ENCODE measurements at regions not wholly inside any gene's neighbourhood (a gene's known extent, or its start where the extent isn't known, plus 50 kb on each side); places are given as distances from the start of the nearest gene placed in this dataset.

- Histone ChIP-seq H3K27me3 (ENCODE audit: control insufficient read depth, insufficient read depth, low read length) (no peaks in the 10 kb centered on the region), H3K36me3 (replicated peaks; ENCODE audit: control insufficient read depth, insufficient read depth, low read length) (no peaks in the 10 kb centered on the region), H3K4me3 (ENCODE audit: insufficient read depth, low read depth, low read length) (no peak overlapping the region)
- no peak for DNase-seq
Observed at GRCh38 chr22:48838846-48839730, 988.6 kb downstream of the BRD1 start.

- no peak for DNase-seq
- Histone ChIP-seq H3K4me3 (ENCODE audit: insufficient read depth, low read depth, low read length) (no peak overlapping the region), H3K36me3 (replicated peaks; ENCODE audit: control insufficient read depth, insufficient read depth, low read length) (no peaks in the 10 kb centered on the region), H3K27me3 (ENCODE audit: control insufficient read depth, insufficient read depth, low read length) (no peaks in the 10 kb centered on the region)
Observed at GRCh38 chr22:48838376-48838775, 989.3 kb downstream of the BRD1 start.

- Histone ChIP-seq H3K4me3 (ENCODE audit: insufficient read depth, low read depth, low read length) (no peak overlapping the region), H3K27me3 (ENCODE audit: control insufficient read depth, insufficient read depth, low read length) (no peaks in the 10 kb centered on the region), H3K36me3 (replicated peaks; ENCODE audit: control insufficient read depth, insufficient read depth, low read length) (no peaks in the 10 kb centered on the region)
- DNase-seq: no peak
Observed at GRCh38 chr22:48837341-48837935, 990.2 kb downstream of the BRD1 start.

GRCh38 chr22:48836673-48837340 lies 990.9 kb downstream of the BRD1 start:
- Histone ChIP-seq H3K4me3 (ENCODE audit: insufficient read depth, low read depth, low read length) (no peak overlapping the region), H3K27me3 (ENCODE audit: control insufficient read depth, insufficient read depth, low read length) (no peaks in the 10 kb centered on the region), H3K36me3 (replicated peaks; ENCODE audit: control insufficient read depth, insufficient read depth, low read length) (no peaks in the 10 kb centered on the region)
- DNase-seq: peak; percentile 60

GRCh38 chr22:48835857-48836672 lies 991.6 kb downstream of the BRD1 start:
- no peak for DNase-seq
- no peaks in the 10 kb centered on the region for H3K36me3 ChIP-seq (replicated peaks; ENCODE audit: control insufficient read depth, insufficient read depth, low read length)
- H3K27me3 ChIP-seq (ENCODE audit: control insufficient read depth, insufficient read depth, low read length): no peaks in the 10 kb centered on the region
- no peak overlapping the region for H3K4me3 ChIP-seq (ENCODE audit: insufficient read depth, low read depth, low read length)

GRCh38 chr22:48835364-48835763 lies 992.3 kb downstream of the BRD1 start:
- no peaks in the 10 kb centered on the region for H3K36me3 ChIP-seq (replicated peaks; ENCODE audit: control insufficient read depth, insufficient read depth, low read length)
- H3K27me3 ChIP-seq (ENCODE audit: control insufficient read depth, insufficient read depth, low read length): no peaks in the 10 kb centered on the region
- DNase-seq: no peak
- no peak overlapping the region for H3K4me3 ChIP-seq (ENCODE audit: insufficient read depth, low read depth, low read length)

GRCh38 chr22:48834404-48834803 lies 993.3 kb downstream of the BRD1 start:
- H3K4me3 ChIP-seq (ENCODE audit: insufficient read depth, low read depth, low read length): no peak overlapping the region
- no peaks in the 10 kb centered on the region for H3K27me3 ChIP-seq (ENCODE audit: control insufficient read depth, insufficient read depth, low read length)
- H3K36me3 ChIP-seq (replicated peaks; ENCODE audit: control insufficient read depth, insufficient read depth, low read length): no peaks in the 10 kb centered on the region
- DNase-seq: no peak

GRCh38 chr22:48832592-48832991 lies 995.1 kb downstream of the BRD1 start:
- no peaks in the 10 kb centered on the region for H3K27me3 ChIP-seq (ENCODE audit: control insufficient read depth, insufficient read depth, low read length)
- no peaks in the 10 kb centered on the region for H3K36me3 ChIP-seq (replicated peaks; ENCODE audit: control insufficient read depth, insufficient read depth, low read length)
- no peak for DNase-seq
- H3K4me3 ChIP-seq (ENCODE audit: insufficient read depth, low read depth, low read length): no peak overlapping the region

- no peak overlapping the region for H3K4me3 ChIP-seq (ENCODE audit: insufficient read depth, low read depth, low read length)
- no peak for DNase-seq
- no peaks in the 10 kb centered on the region for H3K36me3 ChIP-seq (replicated peaks; ENCODE audit: control insufficient read depth, insufficient read depth, low read length)
- no peaks in the 10 kb centered on the region for H3K27me3 ChIP-seq (ENCODE audit: control insufficient read depth, insufficient read depth, low read length)
Observed at GRCh38 chr22:48829908-48830307, 997.8 kb downstream of the BRD1 start.

- Histone ChIP-seq H3K36me3 (replicated peaks; ENCODE audit: control insufficient read depth, insufficient read depth, low read length) (no peaks in the 10 kb centered on the region), H3K4me3 (ENCODE audit: insufficient read depth, low read depth, low read length) (no peak overlapping the region), H3K27me3 (ENCODE audit: control insufficient read depth, insufficient read depth, low read length) (no peaks in the 10 kb centered on the region)
- no peak for DNase-seq
Observed at GRCh38 chr22:48828688-48829087, 999.0 kb downstream of the BRD1 start.

- Histone ChIP-seq H3K27me3 (ENCODE audit: control insufficient read depth, insufficient read depth, low read length) (no peaks in the 10 kb centered on the region), H3K36me3 (replicated peaks; ENCODE audit: control insufficient read depth, insufficient read depth, low read length) (no peaks in the 10 kb centered on the region), H3K4me3 (ENCODE audit: insufficient read depth, low read depth, low read length) (no peak overlapping the region)
- no peak for DNase-seq
Observed at GRCh38 chr22:48827904-48828555, 999.6 kb downstream of the BRD1 start.

- Histone ChIP-seq H3K27me3 (ENCODE audit: control insufficient read depth, insufficient read depth, low read length) (no peaks in the 10 kb centered on the region), H3K4me3 (ENCODE audit: insufficient read depth, low read depth, low read length) (no peak overlapping the region), H3K36me3 (replicated peaks; ENCODE audit: control insufficient read depth, insufficient read depth, low read length) (no peaks in the 10 kb centered on the region)
- DNase-seq: peak; percentile 47
Observed at GRCh38 chr22:48827268-48827846, 1000.3 kb downstream of the BRD1 start.

- no peaks in the 10 kb centered on the region for H3K36me3 ChIP-seq (replicated peaks; ENCODE audit: control insufficient read depth, insufficient read depth, low read length)
- H3K4me3 ChIP-seq (ENCODE audit: insufficient read depth, low read depth, low read length): no peak overlapping the region
- DNase-seq: peak; percentile 40
- no peaks in the 10 kb centered on the region for H3K27me3 ChIP-seq (ENCODE audit: control insufficient read depth, insufficient read depth, low read length)
Observed at GRCh38 chr22:48826546-48826945, 1001.1 kb downstream of the BRD1 start.

All from H7 (cell line).